ENCODE measurements at regions not wholly inside any gene's neighbourhood (a gene's known extent, or its start where the extent isn't known, plus 50 kb on each side); places are given as distances from the start of the nearest gene placed in this dataset.

DNA sequence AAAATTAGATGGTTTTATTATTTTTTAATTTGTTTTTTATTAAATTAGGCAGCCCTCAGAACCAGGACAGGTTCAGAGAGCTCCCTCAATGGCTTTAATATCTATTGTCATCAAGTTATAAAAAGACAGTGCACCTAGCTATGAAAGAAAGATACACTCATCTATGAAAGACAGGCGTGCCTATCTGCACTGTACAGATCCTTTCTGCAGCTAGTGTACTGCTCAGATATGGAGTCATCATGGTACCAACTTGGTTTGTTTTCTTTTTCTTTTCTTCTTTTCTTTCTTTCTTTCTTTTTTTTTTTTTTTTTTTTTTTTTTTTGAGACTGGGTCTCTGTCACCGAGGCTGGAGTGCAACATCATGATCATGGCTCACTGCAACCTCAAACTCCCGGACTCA, 54.8 kb upstream of the GPBP1 start:
- intact Hi-C loops (cut with DNase I, micrococcal nuclease): no loop called here
- Histone ChIP-seq H3K4me1 (ENCODE audit: insufficient read depth, low read length) (peaks cover 16% of the 10 kb centered on the region), H3K9me3 (ENCODE audit: control insufficient read depth in 1 of 2, insufficient read depth in 1 of 2, low read length in 2 of 2) (peaks cover 0 to 9% of the 10 kb centered on the region in 2 experiments), H3K27me3 (ENCODE audit: control insufficient read depth in 1 of 2, insufficient read depth in 2 of 2, low read length in 2 of 2) (no peaks in the 10 kb centered on the region), H3K4me3 (ENCODE audit: low read length) (no peak overlapping the region), H3K27ac (ENCODE audit: low read depth in 1 of 2, low read length in 2 of 2) (no peak overlapping the region), H3K36me3 (ENCODE audit: insufficient read depth, low read length) (no peaks in the 10 kb centered on the region)
- POLR2A ChIA-PET: no interaction called here
- TF ChIP-seq, protein P1, sequence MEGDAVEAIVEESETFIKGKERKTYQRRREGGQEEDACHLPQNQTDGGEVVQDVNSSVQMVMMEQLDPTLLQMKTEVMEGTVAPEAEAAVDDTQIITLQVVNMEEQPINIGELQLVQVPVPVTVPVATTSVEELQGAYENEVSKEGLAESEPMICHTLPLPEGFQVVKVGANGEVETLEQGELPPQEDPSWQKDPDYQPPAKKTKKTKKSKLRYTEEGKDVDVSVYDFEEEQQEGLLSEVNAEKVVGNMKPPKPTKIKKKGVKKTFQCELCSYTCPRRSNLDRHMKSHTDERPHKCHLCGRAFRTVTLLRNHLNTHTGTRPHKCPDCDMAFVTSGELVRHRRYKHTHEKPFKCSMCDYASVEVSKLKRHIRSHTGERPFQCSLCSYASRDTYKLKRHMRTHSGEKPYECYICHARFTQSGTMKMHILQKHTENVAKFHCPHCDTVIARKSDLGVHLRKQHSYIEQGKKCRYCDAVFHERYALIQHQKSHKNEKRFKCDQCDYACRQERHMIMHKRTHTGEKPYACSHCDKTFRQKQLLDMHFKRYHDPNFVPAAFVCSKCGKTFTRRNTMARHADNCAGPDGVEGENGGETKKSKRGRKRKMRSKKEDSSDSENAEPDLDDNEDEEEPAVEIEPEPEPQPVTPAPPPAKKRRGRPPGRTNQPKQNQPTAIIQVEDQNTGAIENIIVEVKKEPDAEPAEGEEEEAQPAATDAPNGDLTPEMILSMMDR (IDR thresholded peaks at IDR 0.05): no peak
- no peaks in the 10 kb centered on the region for H3K27me3 Mint-ChIP-seq
- peaks cover 9% of the 10 kb centered on the region for H3K4me1 Mint-ChIP-seq (ENCODE audit: low read depth)
- H3K4me3 Mint-ChIP-seq: no peak overlapping the region
- H3K27ac Mint-ChIP-seq: no peak overlapping the region
- DNase-seq (no peak), ATAC-seq (ENCODE audit: poor library complexity) (no peak)
- CTCF ChIA-PET: no interaction called here
- no peaks in the 10 kb centered on the region for H3K36me3 Mint-ChIP-seq (ENCODE audit: low read depth)
- peaks cover 6% of the 10 kb centered on the region for H3K9me3 Mint-ChIP-seq

GRCh38 chr5:57124014-57124413, 49.8 kb upstream of the GPBP1 start:
- H3K4me1 Mint-ChIP-seq (ENCODE audit: low read depth): no peaks in the 10 kb centered on the region
- no peak overlapping the region for H3K4me3 Mint-ChIP-seq
- CTCF ChIA-PET: no interaction called here
- DNase-seq (no peak), ATAC-seq (ENCODE audit: poor library complexity) (no peak)
- H3K36me3 ChIP-seq (ENCODE audit: insufficient read depth, low read length): no peaks in the 10 kb centered on the region
- no peak overlapping the region for H3K27ac Mint-ChIP-seq
- H3K9me3 ChIP-seq (ENCODE audit: control insufficient read depth in 1 of 2, insufficient read depth in 1 of 2, low read length in 2 of 2): peaks cover 0 to 9% of the 10 kb centered on the region in 2 experiments
- POLR2A ChIA-PET: no interaction called here
- no peaks in the 10 kb centered on the region for H3K27me3 ChIP-seq (ENCODE audit: control insufficient read depth in 1 of 2, insufficient read depth in 2 of 2, low read length in 2 of 2)
- H3K4me3 ChIP-seq (ENCODE audit: low read length): no peak overlapping the region
- H3K27ac ChIP-seq (ENCODE audit: low read depth in 1 of 2, low read length in 2 of 2): no peak overlapping the region
- no peaks in the 10 kb centered on the region for H3K36me3 Mint-ChIP-seq (ENCODE audit: low read depth)
- H3K4me1 ChIP-seq (ENCODE audit: insufficient read depth, low read length): no peaks in the 10 kb centered on the region
- TF ChIP-seq, protein P1 (IDR thresholded peaks at IDR 0.05): no peak
- H3K27me3 Mint-ChIP-seq: no peaks in the 10 kb centered on the region
- intact Hi-C loops (cut with DNase I, micrococcal nuclease): no loop called here
- H3K9me3 Mint-ChIP-seq: peaks cover 7% of the 10 kb centered on the region

All from CD4-positive, alpha-beta T cell (primary cell).